Lower lobe of right lung (tissue), 2 donors: ENCODE measurements at regions not wholly inside any gene's neighbourhood (a gene's known extent, or its start where the extent isn't known, plus 50 kb on each side); places are given as distances from the start of the nearest gene placed in this dataset.

Source experiments
- ATAC-seq, 2 donors: fragments of 200-7000 bp; cut with Tn5 transposase; one replicate each; pipeline ENCODE4 v1.9.1; 2020 to 2022; ENCODE audit warnings: mild to moderate bottlenecking in 2 of 2, moderate library complexity in 2 of 2
- DNase-seq: peaks from one replicate; pipeline ENCODE4 v3.0.0-alpha.2; 2020
- H3K27ac ChIP-seq: fragments of 200-600 bp; one replicate; pipeline ENCODE4 v1.8.0; 2022
- H3K27me3 ChIP-seq: fragments of 200-600 bp; one replicate; pipeline ENCODE4 v1.8.0; 2022; ENCODE audit warnings: low read depth
- H3K36me3 ChIP-seq: fragments of 200-600 bp; one replicate; pipeline ENCODE4 v1.8.0; 2022; ENCODE audit warnings: mild to moderate bottlenecking
- H3K4me1 ChIP-seq: fragments of 200-600 bp; one replicate; pipeline ENCODE4 v1.8.0; 2022
- H3K4me3 ChIP-seq: fragments of 200-600 bp; one replicate; pipeline ENCODE4 v1.8.0; 2022; ENCODE audit warnings: mild to moderate bottlenecking
- H3K9me3 ChIP-seq: fragments of 200-600 bp; one replicate; pipeline ENCODE4 v1.8.0; 2022
- intact Hi-C: fragments of 100-400 bp; cut with DNase I; formaldehyde crosslinking; loops from one replicate; pipeline ENCODE4 v1.11.0; 2022
- TF ChIP-seq, protein P1 (sequence below): fragments of 200-600 bp; IDR thresholded peaks from one replicate; pipeline ENCODE4 v1.8.0; 2022; ENCODE audit warnings: antibody characterized with exemption, mild to moderate bottlenecking
- donor health status: DM: no; HTN: yes; CAD: no; lungs with severe emphysema.

DNA sequence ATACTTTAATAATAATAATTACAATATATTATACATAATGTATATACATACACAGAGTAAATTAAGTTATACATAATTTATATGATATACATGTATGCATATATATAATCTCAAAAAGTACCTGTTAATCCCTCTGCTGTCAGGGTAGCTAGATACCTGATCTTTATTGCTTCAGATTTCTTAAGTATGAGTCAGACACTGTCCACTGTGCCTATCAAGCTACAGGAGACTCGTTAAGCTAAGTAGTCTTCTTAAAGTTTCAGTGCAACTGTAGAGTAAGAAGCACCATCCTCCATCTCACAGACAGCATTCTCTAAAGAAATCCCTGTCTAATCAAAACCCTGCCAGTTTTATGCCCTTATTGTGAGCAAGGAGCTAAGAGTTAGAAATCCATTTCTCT is 428.7 kb downstream of the RERGL start:
- intact Hi-C loops = no loop called here
- H3K36me3 ChIP-seq = no peaks in the 10 kb centered on the region
- TF ChIP-seq, protein P1, sequence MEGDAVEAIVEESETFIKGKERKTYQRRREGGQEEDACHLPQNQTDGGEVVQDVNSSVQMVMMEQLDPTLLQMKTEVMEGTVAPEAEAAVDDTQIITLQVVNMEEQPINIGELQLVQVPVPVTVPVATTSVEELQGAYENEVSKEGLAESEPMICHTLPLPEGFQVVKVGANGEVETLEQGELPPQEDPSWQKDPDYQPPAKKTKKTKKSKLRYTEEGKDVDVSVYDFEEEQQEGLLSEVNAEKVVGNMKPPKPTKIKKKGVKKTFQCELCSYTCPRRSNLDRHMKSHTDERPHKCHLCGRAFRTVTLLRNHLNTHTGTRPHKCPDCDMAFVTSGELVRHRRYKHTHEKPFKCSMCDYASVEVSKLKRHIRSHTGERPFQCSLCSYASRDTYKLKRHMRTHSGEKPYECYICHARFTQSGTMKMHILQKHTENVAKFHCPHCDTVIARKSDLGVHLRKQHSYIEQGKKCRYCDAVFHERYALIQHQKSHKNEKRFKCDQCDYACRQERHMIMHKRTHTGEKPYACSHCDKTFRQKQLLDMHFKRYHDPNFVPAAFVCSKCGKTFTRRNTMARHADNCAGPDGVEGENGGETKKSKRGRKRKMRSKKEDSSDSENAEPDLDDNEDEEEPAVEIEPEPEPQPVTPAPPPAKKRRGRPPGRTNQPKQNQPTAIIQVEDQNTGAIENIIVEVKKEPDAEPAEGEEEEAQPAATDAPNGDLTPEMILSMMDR = no peak
- no peak overlapping the region for H3K27ac ChIP-seq
- H3K27me3 ChIP-seq = no peaks in the 10 kb centered on the region
- H3K9me3 ChIP-seq = no peaks in the 10 kb centered on the region
- DNase-seq (no peak), ATAC-seq (no peak)
- H3K4me1 ChIP-seq = no peaks in the 10 kb centered on the region
- no peak overlapping the region for H3K4me3 ChIP-seq

GRCh38 chr12:17652436-17652835 is 437.6 kb downstream of the RERGL start:
- intact Hi-C loops = no loop called here
- DNase-seq (no peak), ATAC-seq (no peak)
- Histone ChIP-seq H3K36me3 (no peaks in the 10 kb centered on the region), H3K9me3 (no peaks in the 10 kb centered on the region), H3K27ac (no peak overlapping the region), H3K27me3 (no peaks in the 10 kb centered on the region), H3K4me1 (no peaks in the 10 kb centered on the region), H3K4me3 (no peak overlapping the region)
- TF ChIP-seq, protein P1 = no peak

DNA sequence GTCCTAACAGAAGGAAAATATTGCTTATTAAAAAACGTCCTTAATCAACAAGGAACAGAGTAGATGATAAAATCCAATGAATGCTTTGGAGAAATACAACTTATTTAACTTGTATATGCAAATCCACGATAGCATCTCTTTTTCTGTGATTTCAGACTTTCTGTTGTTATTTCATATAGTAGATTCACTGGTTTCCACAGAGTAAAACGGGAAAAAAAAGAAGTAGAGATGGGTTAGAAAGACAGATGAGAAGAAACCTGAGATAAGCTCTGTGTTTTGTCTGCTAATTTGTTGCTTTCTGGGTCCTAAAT is 447.7 kb downstream of the RERGL start:
- H3K9me3 ChIP-seq = no peaks in the 10 kb centered on the region
- H3K27me3 ChIP-seq = no peaks in the 10 kb centered on the region
- DNase-seq = no peak
- H3K4me1 ChIP-seq = no peaks in the 10 kb centered on the region
- TF ChIP-seq, protein P1 = no peak
- no peak overlapping the region for H3K27ac ChIP-seq
- no peaks in the 10 kb centered on the region for H3K36me3 ChIP-seq
- intact Hi-C loops = no loop called here
- no peak for ATAC-seq
- H3K4me3 ChIP-seq = no peak overlapping the region

GRCh38 chr12:17640615-17641014 is 449.4 kb downstream of the RERGL start:
- ATAC-seq (no peak), DNase-seq (no peak)
- Histone ChIP-seq H3K27ac (no peak overlapping the region), H3K9me3 (no peaks in the 10 kb centered on the region), H3K36me3 (no peaks in the 10 kb centered on the region), H3K4me3 (no peak overlapping the region), H3K4me1 (no peaks in the 10 kb centered on the region), H3K27me3 (no peaks in the 10 kb centered on the region)
- intact Hi-C loops = no loop called here
- TF ChIP-seq, protein P1 = no peak

DNA sequence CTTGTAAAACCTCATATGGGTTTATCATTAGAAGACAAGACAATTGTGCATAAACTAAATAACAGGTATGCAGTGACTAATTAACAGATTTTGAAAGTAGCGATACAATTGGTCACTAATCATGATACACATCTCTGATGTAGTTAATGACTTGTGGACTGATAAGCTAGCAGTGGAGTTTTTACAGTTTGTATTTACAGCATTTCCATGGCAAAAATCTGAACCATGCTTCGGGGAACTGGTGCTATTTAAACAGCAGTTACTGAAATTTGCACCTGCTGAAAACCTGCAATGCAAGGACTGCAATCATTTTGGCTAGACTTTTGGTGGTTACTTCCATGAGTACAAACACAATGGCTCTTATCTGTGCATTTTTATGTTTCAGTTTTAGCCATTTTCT is 471.2 kb downstream of the RERGL start:
- TF ChIP-seq, protein P1 = no peak
- Histone ChIP-seq H3K4me3 (no peak overlapping the region), H3K27me3 (no peaks in the 10 kb centered on the region), H3K9me3 (peaks cover 5% of the 10 kb centered on the region), H3K27ac (no peak overlapping the region), H3K36me3 (no peaks in the 10 kb centered on the region), H3K4me1 (no peaks in the 10 kb centered on the region)
- DNase-seq = no peak
- no peak for ATAC-seq
- intact Hi-C loops = no loop called here

DNA sequence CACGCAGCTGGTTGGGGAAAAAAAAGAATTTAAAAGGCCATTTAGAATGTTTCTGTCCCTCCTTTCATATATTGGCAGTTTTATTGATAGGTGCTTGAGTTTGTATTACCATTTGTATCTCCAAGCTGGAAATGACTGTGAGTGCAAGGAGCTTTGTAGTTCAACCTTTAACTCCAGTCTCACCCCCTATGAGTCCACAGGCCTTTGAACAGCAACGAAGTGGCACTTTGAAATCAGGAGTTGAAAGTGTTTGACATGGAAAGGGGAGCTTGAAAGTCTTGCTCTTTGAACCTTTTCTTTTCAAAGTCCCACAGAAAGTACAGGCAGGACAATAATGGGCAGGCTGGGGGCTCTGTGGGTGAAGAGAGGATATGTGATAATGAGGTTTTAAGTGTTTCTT is 480.3 kb downstream of the RERGL start:
- no peaks in the 10 kb centered on the region for H3K4me1 ChIP-seq
- no peaks in the 10 kb centered on the region for H3K36me3 ChIP-seq
- no peak overlapping the region for H3K4me3 ChIP-seq
- DNase-seq (no peak), ATAC-seq (no peak)
- TF ChIP-seq, protein P1 = no peak
- intact Hi-C loops = no loop called here
- no peak overlapping the region for H3K27ac ChIP-seq
- H3K27me3 ChIP-seq = no peaks in the 10 kb centered on the region
- H3K9me3 ChIP-seq = no peaks in the 10 kb centered on the region
